ENCODE measurements at regions not wholly inside any gene's neighbourhood (a gene's known extent, or its start where the extent isn't known, plus 50 kb on each side); places are given as distances from the start of the nearest gene placed in this dataset.
A peak's percentile ranks its signal among the peaks of the same experiment; 100 is the strongest.
"Not testable (repeated sequence)": the region's sequence is repeated elsewhere in the genome, so short reads cannot be mapped to it uniquely, and the experiment has no call there.

DNA sequence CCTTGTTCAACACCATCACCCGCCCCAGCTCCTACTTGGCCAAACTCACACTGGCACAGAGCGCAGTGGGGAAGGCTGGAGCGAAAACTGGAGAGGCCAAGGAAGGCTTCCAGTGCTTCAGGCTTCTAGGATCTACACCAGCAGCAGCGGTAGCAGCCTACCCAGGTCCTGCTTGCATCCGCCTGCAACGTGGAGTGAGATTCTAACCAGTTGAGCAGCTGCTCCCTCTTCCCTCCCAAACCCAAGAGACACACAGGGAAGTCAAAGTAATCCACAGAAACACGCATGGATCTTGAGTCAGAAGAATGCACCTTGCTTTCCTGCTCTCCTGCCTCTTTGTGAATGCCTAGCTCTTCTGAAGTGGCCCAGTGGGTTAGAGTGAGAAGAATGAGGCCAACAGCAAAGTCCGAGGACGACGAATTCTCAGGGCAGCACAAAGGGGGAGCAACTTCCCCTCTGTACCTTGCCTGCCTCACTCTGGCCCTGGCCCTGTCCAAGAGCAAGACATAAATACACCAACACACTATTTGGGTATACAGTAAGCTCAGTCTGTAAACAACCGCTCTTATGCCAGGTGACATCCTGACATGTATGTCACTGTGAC is 95.9 kb upstream of the FOXQ1 start:
- no peak for DNase-seq (ENCODE audit: low read depth, low spot score)
- in situ Hi-C loops (cut with HindIII; ENCODE audit: low pct_unique_long_range_greater_than_20kb, low sequenced_read_pairs), result no loop called here

GRCh38 chr6:1215023-1215422 is 96.9 kb upstream of the FOXQ1 start:
- peak; percentile 17 for DNase-seq (ENCODE audit: low read depth, low spot score)

DNA sequence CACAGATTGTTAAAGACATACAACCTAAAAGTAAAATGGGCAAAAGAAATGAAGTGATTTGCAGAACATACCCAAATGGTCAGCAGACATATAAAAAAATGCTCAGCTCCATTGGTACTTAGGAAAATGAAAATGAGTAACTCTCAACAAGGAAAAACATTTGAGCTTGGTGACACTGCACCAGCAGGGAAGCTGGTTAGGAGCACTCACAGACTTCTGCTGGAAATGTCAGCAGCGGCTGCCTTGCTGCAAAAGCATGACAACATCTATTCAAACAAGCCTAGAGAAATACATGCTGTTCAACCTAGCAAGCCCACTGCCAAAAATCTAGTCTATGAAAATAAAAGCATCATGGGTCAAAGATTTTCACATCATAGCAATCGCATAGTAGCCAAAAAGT is 99.0 kb upstream of the FOXQ1 start:
- DNase-seq (ENCODE audit: low read depth, low spot score), result no peak
- in situ Hi-C loops (cut with HindIII; ENCODE audit: low pct_unique_long_range_greater_than_20kb, low sequenced_read_pairs), result no loop called here

More at GRCh38 chr6:1215023-1215422, 96.9 kb upstream of the FOXQ1 start:
- in situ Hi-C loops (cut with HindIII; ENCODE audit: low pct_unique_long_range_greater_than_20kb, low sequenced_read_pairs), result no loop called here

DNA sequence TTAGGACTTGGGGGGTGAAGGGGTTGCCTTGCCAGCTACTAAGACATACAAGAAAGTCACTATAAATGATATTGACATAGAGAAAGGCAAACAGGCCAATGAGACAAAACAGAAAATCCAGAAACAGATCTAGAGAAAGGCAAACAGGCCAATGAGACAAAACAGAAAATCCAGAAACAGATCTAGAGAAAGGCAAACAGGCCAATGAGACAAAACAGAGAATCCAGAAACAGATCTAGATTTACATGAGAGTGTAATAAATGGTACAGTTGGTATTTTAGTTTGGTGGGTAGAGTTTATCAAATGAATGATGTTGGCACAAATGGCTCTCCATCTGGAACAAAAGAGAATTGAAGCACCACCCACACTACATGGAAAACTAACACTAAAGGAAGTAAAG is 99.8 kb upstream of the FOXQ1 start:
- in situ Hi-C loops (cut with HindIII; ENCODE audit: low pct_unique_long_range_greater_than_20kb, low sequenced_read_pairs); DNase-seq (ENCODE audit: low read depth, low spot score): not testable (repeated sequence)

- in situ Hi-C loops (cut with HindIII; ENCODE audit: low pct_unique_long_range_greater_than_20kb, low sequenced_read_pairs); DNase-seq (ENCODE audit: low read depth, low spot score): not testable (repeated sequence)
These were observed 101.3 kb upstream of the FOXQ1 start for GRCh38 chr6:1210631-1211030.

GRCh38 chr6:1208876-1209275 is 103.0 kb upstream of the FOXQ1 start:
- in situ Hi-C loops (cut with HindIII; ENCODE audit: low pct_unique_long_range_greater_than_20kb, low sequenced_read_pairs), result no loop called here
- DNase-seq (ENCODE audit: low read depth, low spot score), result no peak

DNA sequence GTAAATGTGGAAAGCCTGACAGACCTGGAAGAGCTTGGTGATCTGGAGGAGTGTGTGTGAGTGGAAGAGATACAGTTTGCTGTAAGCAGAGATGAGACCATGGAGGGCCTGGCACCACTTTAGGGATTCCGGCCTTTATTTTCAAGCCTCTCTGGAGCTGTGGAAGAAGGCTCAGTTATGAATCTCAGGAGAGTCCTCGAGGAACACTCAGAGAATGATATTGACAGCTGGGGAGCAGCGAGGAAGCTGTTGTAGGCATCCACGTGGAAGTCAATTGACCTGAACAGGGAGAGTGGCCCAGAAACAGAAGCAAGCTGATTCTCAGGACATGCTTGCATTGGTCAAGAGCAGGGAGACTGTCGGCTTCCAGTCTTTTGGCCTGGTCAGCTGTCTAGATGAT is 108.4 kb upstream of the FOXQ1 start:
- DNase-seq (ENCODE audit: low read depth, low spot score), result no peak
- in situ Hi-C loops (cut with HindIII; ENCODE audit: low pct_unique_long_range_greater_than_20kb, low sequenced_read_pairs), result no loop called here

DNA sequence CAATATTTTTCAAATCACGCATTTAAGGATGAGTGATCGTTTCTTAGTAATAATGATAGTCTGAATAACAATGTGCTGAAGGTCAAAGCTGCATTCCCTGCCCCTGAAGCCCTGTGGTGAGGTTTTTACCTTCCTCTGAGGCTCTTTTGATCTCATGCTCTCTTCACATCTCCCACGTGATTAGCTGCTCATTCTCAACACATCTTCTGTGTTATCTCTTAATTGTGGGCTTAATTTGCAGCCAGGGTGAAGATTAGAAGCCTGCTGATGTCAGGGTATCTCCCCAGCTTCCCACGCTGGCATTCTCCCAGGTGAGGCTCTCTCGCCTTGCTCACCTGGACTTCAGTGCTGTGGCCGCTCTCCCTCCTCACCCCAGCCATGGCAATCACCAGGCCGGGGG is 109.7 kb upstream of the FOXQ1 start:
- DNase-seq (ENCODE audit: low read depth, low spot score), result no peak
- in situ Hi-C loops (cut with HindIII; ENCODE audit: low pct_unique_long_range_greater_than_20kb, low sequenced_read_pairs), result no loop called here

GRCh38 chr6:1201547-1202200 is 110.2 kb upstream of the FOXQ1 start:
- in situ Hi-C loops (cut with HindIII; ENCODE audit: low pct_unique_long_range_greater_than_20kb, low sequenced_read_pairs), result no loop called here
- DNase-seq (ENCODE audit: low read depth, low spot score), result no peak

GRCh38 chr6:1200409-1201101 is 111.3 kb upstream of the FOXQ1 start:
- DNase-seq (ENCODE audit: low read depth, low spot score), result no peak
- in situ Hi-C loops (cut with HindIII; ENCODE audit: low pct_unique_long_range_greater_than_20kb, low sequenced_read_pairs), result no loop called here

GRCh38 chr6:1200081-1200408 is 111.9 kb upstream of the FOXQ1 start:
- in situ Hi-C loops (cut with HindIII; ENCODE audit: low pct_unique_long_range_greater_than_20kb, low sequenced_read_pairs), result no loop called here
- DNase-seq (ENCODE audit: low read depth, low spot score), result no peak

DNA sequence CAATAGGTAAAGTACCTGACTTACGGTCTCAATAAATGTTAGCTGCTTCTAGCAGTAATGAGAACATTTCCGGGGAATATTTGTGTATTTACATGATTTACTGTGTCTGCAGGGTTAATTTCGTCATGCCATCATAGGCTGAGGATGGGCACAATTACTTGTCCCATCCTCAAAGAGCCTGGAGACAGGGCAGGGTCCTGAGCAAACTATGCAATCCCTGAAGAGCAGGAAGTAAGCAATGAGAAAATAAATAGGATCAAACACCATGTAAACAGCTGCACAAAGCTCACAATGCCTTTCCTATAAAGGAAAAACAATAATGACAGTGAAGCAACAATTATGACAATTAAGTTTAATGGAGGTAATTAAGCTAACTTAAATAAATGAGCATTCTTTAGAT is 114.6 kb upstream of the FOXQ1 start:
- DNase-seq (ENCODE audit: low read depth, low spot score), result no peak
- in situ Hi-C loops (cut with HindIII; ENCODE audit: low pct_unique_long_range_greater_than_20kb, low sequenced_read_pairs), result no loop called here

DNA sequence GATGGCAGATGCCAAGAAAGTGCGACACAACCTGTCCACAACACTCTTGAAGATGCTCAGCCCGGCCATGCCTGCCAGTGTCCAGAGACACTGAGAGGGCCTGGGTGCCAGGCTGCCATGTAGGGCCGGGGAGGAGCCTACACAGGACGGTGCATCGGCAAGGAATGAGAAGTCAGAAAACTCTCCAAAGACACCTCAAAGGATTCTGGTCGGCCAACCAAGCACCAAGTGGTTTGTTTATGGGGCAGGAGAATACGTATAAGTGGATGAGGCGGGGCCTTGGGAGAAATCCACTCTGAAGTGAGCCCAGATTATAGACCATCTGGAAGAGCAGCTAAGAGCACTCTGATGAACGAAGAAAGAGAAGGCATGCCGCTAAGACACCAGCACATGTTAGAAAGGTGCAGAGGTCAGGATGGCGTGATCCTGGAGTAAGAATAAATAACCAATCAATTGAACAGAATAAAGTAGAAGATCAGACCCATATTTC is 120.7 kb upstream of the FOXQ1 start:
- in situ Hi-C loops (cut with HindIII; ENCODE audit: low pct_unique_long_range_greater_than_20kb, low sequenced_read_pairs), result no loop called here
- DNase-seq (ENCODE audit: low read depth, low spot score), result no peak

DNA sequence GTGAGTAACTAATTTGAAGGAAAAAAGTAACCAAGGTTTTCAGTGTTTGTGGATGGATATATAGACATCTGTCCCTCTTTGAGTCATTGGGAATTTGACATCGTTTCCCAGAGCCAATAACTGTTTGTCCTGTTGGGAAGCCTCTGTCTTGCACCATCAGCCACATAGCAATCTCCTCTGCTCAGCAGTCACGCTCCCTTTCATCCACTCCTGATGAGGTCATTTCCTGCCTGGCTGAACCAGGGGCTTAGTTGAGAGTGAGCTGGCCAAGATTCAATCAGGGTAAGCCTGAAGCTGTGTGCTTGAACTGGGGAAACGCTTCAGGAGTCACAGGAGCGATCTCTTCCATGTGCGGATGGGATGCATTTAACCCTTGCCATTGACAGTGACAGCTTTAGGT is 121.5 kb upstream of the FOXQ1 start:
- in situ Hi-C loops (cut with HindIII; ENCODE audit: low pct_unique_long_range_greater_than_20kb, low sequenced_read_pairs), result no loop called here
- DNase-seq (ENCODE audit: low read depth, low spot score), result peak; percentile 48

DNA sequence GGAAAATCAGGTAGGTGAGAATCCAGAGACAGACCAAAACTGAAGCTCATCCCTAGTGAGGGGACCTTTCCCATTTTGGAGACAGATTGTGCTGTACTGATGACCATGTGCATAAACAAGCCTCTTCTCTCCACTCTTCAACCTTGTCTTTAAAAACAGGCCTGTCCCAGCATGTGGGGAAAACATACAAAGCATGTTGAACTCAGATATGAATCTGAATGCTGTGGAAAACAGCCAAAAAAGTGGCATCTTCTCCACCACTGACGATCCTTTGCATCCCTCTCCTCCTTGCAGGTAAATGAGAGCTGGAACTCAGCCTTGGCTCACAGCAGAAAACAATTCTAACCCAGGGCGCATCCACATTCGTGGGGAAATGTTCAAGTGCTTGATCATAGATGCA is 123.7 kb upstream of the FOXQ1 start:
- DNase-seq (ENCODE audit: low read depth, low spot score), result no peak
- in situ Hi-C loops (cut with HindIII; ENCODE audit: low pct_unique_long_range_greater_than_20kb, low sequenced_read_pairs), result no loop called here

DNA sequence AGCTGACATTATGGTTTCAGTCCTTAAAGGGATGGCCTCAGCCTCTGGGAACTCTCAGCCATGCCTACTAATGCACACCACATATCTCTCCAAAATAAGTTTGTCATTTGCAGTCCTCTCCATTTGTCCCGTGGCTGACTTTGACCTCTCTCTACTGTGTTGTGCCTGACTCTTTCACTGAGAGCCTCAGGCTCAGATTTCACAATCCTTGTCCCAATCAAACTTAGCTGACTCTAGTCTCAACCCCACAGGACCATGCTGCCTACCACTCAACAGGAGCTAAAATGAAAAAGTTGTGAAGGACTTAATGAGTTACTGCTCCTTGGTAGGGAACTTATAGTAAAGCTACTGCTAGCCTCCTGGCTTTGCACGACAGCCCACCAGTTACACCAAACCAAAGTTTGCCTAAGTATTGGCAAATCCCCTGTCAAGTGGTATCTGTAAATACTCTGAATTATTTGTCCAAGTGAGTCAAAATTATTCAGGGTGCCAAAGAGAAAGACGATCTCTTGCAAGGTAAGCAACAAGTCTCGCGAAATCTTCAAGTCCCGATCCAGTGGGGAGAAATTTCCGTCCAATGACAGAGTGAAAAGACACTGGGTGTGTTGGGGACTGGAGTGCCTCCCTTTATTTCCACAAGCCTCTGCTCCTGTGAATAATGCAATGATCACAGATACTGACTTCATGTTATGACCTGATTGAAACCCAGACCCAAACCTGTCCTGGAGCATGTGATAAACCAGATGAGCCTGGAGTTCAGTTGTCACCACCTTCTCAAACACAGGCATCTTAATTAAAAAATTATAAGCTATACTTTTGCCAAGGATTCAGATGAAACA is 124.4 kb upstream of the FOXQ1 start:
- DNase-seq (ENCODE audit: low read depth, low spot score), result no peak
- in situ Hi-C loops (cut with HindIII; ENCODE audit: low pct_unique_long_range_greater_than_20kb, low sequenced_read_pairs), result no loop called here

DNA sequence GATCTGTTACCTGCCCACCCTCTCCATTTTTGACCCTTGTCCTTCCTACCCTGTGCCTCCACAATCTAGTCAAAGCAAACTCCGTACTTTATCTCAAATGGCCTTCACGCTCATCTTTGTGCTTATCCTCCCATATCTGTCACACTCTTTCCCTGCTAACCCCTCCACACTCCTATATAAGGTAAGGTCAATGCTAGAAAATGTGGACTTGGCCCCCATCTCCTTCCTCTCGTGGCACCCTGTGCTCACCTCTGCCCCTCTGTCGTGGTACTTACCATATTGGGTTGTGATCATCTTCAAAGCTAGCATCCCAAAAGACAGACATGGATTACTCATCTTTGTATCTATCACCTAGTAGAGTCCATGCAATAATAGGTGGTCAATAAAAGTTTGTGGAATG is 127.6 kb upstream of the FOXQ1 start:
- in situ Hi-C loops (cut with HindIII; ENCODE audit: low pct_unique_long_range_greater_than_20kb, low sequenced_read_pairs), result no loop called here
- DNase-seq (ENCODE audit: low read depth, low spot score), result no peak
